ENCODE measurements at regions not wholly inside any gene's neighbourhood (a gene's known extent, or its start where the extent isn't known, plus 50 kb on each side); places are given as distances from the start of the nearest gene placed in this dataset.

DNA sequence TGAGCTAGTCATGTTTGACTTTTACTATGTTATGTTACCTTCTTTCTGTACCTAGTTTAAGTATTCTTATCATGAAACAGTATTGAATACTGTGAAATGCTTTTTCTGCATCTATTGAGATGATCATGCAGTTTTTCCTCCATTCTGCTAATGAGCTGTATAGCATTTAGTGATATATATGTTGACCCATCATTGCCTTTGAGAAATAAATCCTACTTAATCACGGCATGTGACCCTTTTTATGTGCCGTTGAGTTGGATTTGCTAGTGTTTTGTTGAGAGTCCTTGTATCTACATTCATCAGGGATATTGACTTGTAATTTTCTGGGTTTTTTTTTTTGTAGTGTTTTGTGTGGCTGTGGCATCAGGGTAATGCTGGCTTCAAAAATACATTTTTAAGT is 537.7 kb upstream of the AADAT start:
- Histone ChIP-seq H3K27ac (no peak overlapping the region), H3K9me3 (peaks cover 0 to 48% (median 16%) of the 10 kb centered on the region in 11 donors), H3K4me1 (no peaks in the 10 kb centered on the region), H3K36me3 (no peaks in the 10 kb centered on the region), H3K4me3 (no peak overlapping the region), H3K27me3 (no peaks in the 10 kb centered on the region)
- DNase-seq (no peak), ATAC-seq (no peak)
- intact Hi-C loops (cut with DNase I) = no loop called here
- 78 to 86% methylated on average over 2 of the region's 2 CpGs for WGBS, 2 donors
- TF ChIP-seq CTCF (IDR thresholded peaks at IDR 0.05) = no peak

GRCh38 chr4:170623899-170624298 is 534.1 kb upstream of the AADAT start:
- intact Hi-C loops (cut with DNase I) = no loop called here
- no peak for ATAC-seq
- WGBS, 2 donors = 64 to 70% methylated on average over 7 of the region's 7 CpGs

GRCh38 chr4:170610434-170610833 is 520.7 kb upstream of the AADAT start:
- H3K9me3 ChIP-seq = peaks cover 0 to 31% (median 8%) of the 10 kb centered on the region in 11 donors
- no peak overlapping the region for H3K4me3 ChIP-seq
- TF ChIP-seq CTCF (IDR thresholded peaks at IDR 0.05) = no peak
- H3K36me3 ChIP-seq = no peaks in the 10 kb centered on the region
- intact Hi-C loops (cut with DNase I) = no loop called here
- 73 to 78% methylated on average over 2 of the region's 2 CpGs for WGBS, 2 donors
- no peak overlapping the region for H3K27ac ChIP-seq
- no peak for ATAC-seq
- no peaks in the 10 kb centered on the region for H3K27me3 ChIP-seq
- DNase-seq = no peak
- no peaks in the 10 kb centered on the region for H3K4me1 ChIP-seq

More at GRCh38 chr4:170623899-170624298, 534.1 kb upstream of the AADAT start:
- Histone ChIP-seq H3K27ac (no peak overlapping the region), H3K36me3 (no peaks in the 10 kb centered on the region), H3K4me3 (no peak overlapping the region), H3K4me1 (no peaks in the 10 kb centered on the region), H3K27me3 (no peaks in the 10 kb centered on the region), H3K9me3 (peaks cover 0 to 14% (median 0%) of the 10 kb centered on the region in 11 donors)
- TF ChIP-seq CTCF (IDR thresholded peaks at IDR 0.05) = no peak
- DNase-seq = no peak

- no peak overlapping the region for H3K27ac ChIP-seq
- ATAC-seq = no peak
- WGBS, 2 donors = 84 to 88% methylated on average over 4 of the region's 4 CpGs
- peaks cover 0 to 35% (median 0%) of the 10 kb centered on the region in 11 donors for H3K9me3 ChIP-seq
- H3K4me1 ChIP-seq = no peaks in the 10 kb centered on the region
- H3K36me3 ChIP-seq = no peaks in the 10 kb centered on the region
- DNase-seq = no peak
- intact Hi-C loops (cut with DNase I) = no loop called here
- no peak for TF ChIP-seq CTCF (IDR thresholded peaks at IDR 0.05)
- no peak overlapping the region for H3K4me3 ChIP-seq
- H3K27me3 ChIP-seq = no peaks in the 10 kb centered on the region
Observed at GRCh38 chr4:170599894-170600293, 510.1 kb upstream of the AADAT start.

Measured in heart right ventricle (tissue), 16 donors.